ENCODE measurements at regions not wholly inside any gene's neighbourhood (a gene's known extent, or its start where the extent isn't known, plus 50 kb on each side); places are given as distances from the start of the nearest gene placed in this dataset.
"Not testable (repeated sequence)": the region's sequence is repeated elsewhere in the genome, so short reads cannot be mapped to it uniquely, and the experiment has no call there.

- Histone ChIP-seq H3K9me3 (ENCODE audit: low read length) (peaks cover 2% of the 10 kb centered on the region), H3K4me1 (ENCODE audit: insufficient read depth, low read length) (no peaks in the 10 kb centered on the region), H3K36me3 (ENCODE audit: insufficient read depth, low read length) (no peaks in the 10 kb centered on the region), H3K27me3 (ENCODE audit: insufficient read depth, low read length) (no peaks in the 10 kb centered on the region), H2AFZ (ENCODE audit: low read depth, low read length) (no peak overlapping the region), H3K4me3 (ENCODE audit: low read length) (no peak overlapping the region)
Measured at GRCh38 chr6:163867518-163868292, 453.2 kb downstream of the QKI start.

GRCh38 chr6:163866192-163866591 lies 451.7 kb downstream of the QKI start:
- Histone ChIP-seq H3K27me3 (ENCODE audit: insufficient read depth, low read length) (no peaks in the 10 kb centered on the region), H3K4me1 (ENCODE audit: insufficient read depth, low read length) (no peaks in the 10 kb centered on the region), H3K9me3 (ENCODE audit: low read length) (peaks cover 2% of the 10 kb centered on the region), H2AFZ (ENCODE audit: low read depth, low read length) (no peak overlapping the region), H3K36me3 (ENCODE audit: insufficient read depth, low read length) (no peaks in the 10 kb centered on the region), H3K4me3 (ENCODE audit: low read length) (no peak overlapping the region)

GRCh38 chr6:163863565-163863964 lies 449.0 kb downstream of the QKI start:
- no peak overlapping the region for H3K4me3 ChIP-seq (ENCODE audit: low read length)
- no peaks in the 10 kb centered on the region for H3K4me1 ChIP-seq (ENCODE audit: insufficient read depth, low read length)
- H2AFZ ChIP-seq (ENCODE audit: low read depth, low read length) = no peak overlapping the region
- peaks cover 2% of the 10 kb centered on the region for H3K9me3 ChIP-seq (ENCODE audit: low read length)
- H3K27me3 ChIP-seq (ENCODE audit: insufficient read depth, low read length) = no peaks in the 10 kb centered on the region
- no peaks in the 10 kb centered on the region for H3K36me3 ChIP-seq (ENCODE audit: insufficient read depth, low read length)

- Histone ChIP-seq H3K4me3 (ENCODE audit: low read length) (no peak overlapping the region), H2AFZ (ENCODE audit: low read depth, low read length) (no peak overlapping the region), H3K9me3 (ENCODE audit: low read length) (peaks cover 2% of the 10 kb centered on the region), H3K4me1 (ENCODE audit: insufficient read depth, low read length) (no peaks in the 10 kb centered on the region), H3K36me3 (ENCODE audit: insufficient read depth, low read length) (no peaks in the 10 kb centered on the region), H3K27me3 (ENCODE audit: insufficient read depth, low read length) (no peaks in the 10 kb centered on the region)
Measured at GRCh38 chr6:163862701-163863100, 448.2 kb downstream of the QKI start.

- Histone ChIP-seq H3K36me3 (ENCODE audit: insufficient read depth, low read length) (no peaks in the 10 kb centered on the region), H3K9me3 (ENCODE audit: low read length) (peaks cover 2% of the 10 kb centered on the region), H3K4me1 (ENCODE audit: insufficient read depth, low read length) (no peaks in the 10 kb centered on the region), H2AFZ (ENCODE audit: low read depth, low read length) (no peak overlapping the region), H3K27me3 (ENCODE audit: insufficient read depth, low read length) (no peaks in the 10 kb centered on the region), H3K4me3 (ENCODE audit: low read length) (no peak overlapping the region)
Measured at GRCh38 chr6:163861627-163862026, 447.1 kb downstream of the QKI start.

GRCh38 chr6:163860287-163861081 lies 446.0 kb downstream of the QKI start:
- Histone ChIP-seq H3K9me3 (ENCODE audit: low read length) (peaks cover 2% of the 10 kb centered on the region), H3K27me3 (ENCODE audit: insufficient read depth, low read length) (no peaks in the 10 kb centered on the region), H3K4me3 (ENCODE audit: low read length) (no peak overlapping the region)

GRCh38 chr6:163858870-163859269 lies 444.4 kb downstream of the QKI start:
- H3K9me3 ChIP-seq (ENCODE audit: low read length); H3K4me3 ChIP-seq (ENCODE audit: low read length); H3K4me1 ChIP-seq (ENCODE audit: insufficient read depth, low read length): not testable (repeated sequence)

More at GRCh38 chr6:163860287-163861081, 446.0 kb downstream of the QKI start:
- Histone ChIP-seq H2AFZ (ENCODE audit: low read depth, low read length) (no peak overlapping the region), H3K4me1 (ENCODE audit: insufficient read depth, low read length) (no peaks in the 10 kb centered on the region), H3K36me3 (ENCODE audit: insufficient read depth, low read length) (no peaks in the 10 kb centered on the region)

GRCh38 chr6:163857421-163857820 lies 442.9 kb downstream of the QKI start:
- Histone ChIP-seq H3K27me3 (ENCODE audit: insufficient read depth, low read length) (no peaks in the 10 kb centered on the region), H2AFZ (ENCODE audit: low read depth, low read length) (no peak overlapping the region), H3K9me3 (ENCODE audit: low read length) (peaks cover 1% of the 10 kb centered on the region), H3K4me1 (ENCODE audit: insufficient read depth, low read length) (no peaks in the 10 kb centered on the region), H3K36me3 (ENCODE audit: insufficient read depth, low read length) (no peaks in the 10 kb centered on the region), H3K4me3 (ENCODE audit: low read length) (no peak overlapping the region)

More at GRCh38 chr6:163858870-163859269, 444.4 kb downstream of the QKI start:
- H2AFZ ChIP-seq (ENCODE audit: low read depth, low read length); H3K27me3 ChIP-seq (ENCODE audit: insufficient read depth, low read length); H3K36me3 ChIP-seq (ENCODE audit: insufficient read depth, low read length): not testable (repeated sequence)

- no peaks in the 10 kb centered on the region for H3K36me3 ChIP-seq (ENCODE audit: insufficient read depth, low read length)
- no peaks in the 10 kb centered on the region for H3K4me1 ChIP-seq (ENCODE audit: insufficient read depth, low read length)
Measured at GRCh38 chr6:163850874-163851273, 436.4 kb downstream of the QKI start.

GRCh38 chr6:163844761-163845160 lies 430.2 kb downstream of the QKI start:
- Histone ChIP-seq H3K36me3 (ENCODE audit: insufficient read depth, low read length) (no peaks in the 10 kb centered on the region), H2AFZ (ENCODE audit: low read depth, low read length) (no peak overlapping the region), H3K4me3 (ENCODE audit: low read length) (no peak overlapping the region), H3K27me3 (ENCODE audit: insufficient read depth, low read length) (no peaks in the 10 kb centered on the region), H3K9me3 (ENCODE audit: low read length) (peaks cover 6% of the 10 kb centered on the region), H3K4me1 (ENCODE audit: insufficient read depth, low read length) (peaks cover 17% of the 10 kb centered on the region)

More at GRCh38 chr6:163850874-163851273, 436.4 kb downstream of the QKI start:
- H3K27me3 ChIP-seq (ENCODE audit: insufficient read depth, low read length) = no peaks in the 10 kb centered on the region
- H3K9me3 ChIP-seq (ENCODE audit: low read length) = peaks cover 3% of the 10 kb centered on the region
- H2AFZ ChIP-seq (ENCODE audit: low read depth, low read length) = no peak overlapping the region
- no peak overlapping the region for H3K4me3 ChIP-seq (ENCODE audit: low read length)

GRCh38 chr6:163844357-163844756 lies 429.8 kb downstream of the QKI start:
- Histone ChIP-seq H3K9me3 (ENCODE audit: low read length) (peaks cover 6% of the 10 kb centered on the region), H3K36me3 (ENCODE audit: insufficient read depth, low read length) (no peaks in the 10 kb centered on the region), H2AFZ (ENCODE audit: low read depth, low read length) (no peak overlapping the region), H3K4me1 (ENCODE audit: insufficient read depth, low read length) (peaks cover 17% of the 10 kb centered on the region), H3K4me3 (ENCODE audit: low read length) (no peak overlapping the region), H3K27me3 (ENCODE audit: insufficient read depth, low read length) (no peaks in the 10 kb centered on the region)

GRCh38 chr6:163843218-163843617 lies 428.7 kb downstream of the QKI start:
- Histone ChIP-seq H2AFZ (ENCODE audit: low read depth, low read length) (peak overlapping the region; percentile 73), H3K36me3 (ENCODE audit: insufficient read depth, low read length) (no peaks in the 10 kb centered on the region), H3K4me3 (ENCODE audit: low read length) (no peak overlapping the region), H3K9me3 (ENCODE audit: low read length) (peaks cover 8% of the 10 kb centered on the region), H3K4me1 (ENCODE audit: insufficient read depth, low read length) (peaks cover 19% of the 10 kb centered on the region), H3K27me3 (ENCODE audit: insufficient read depth, low read length) (no peaks in the 10 kb centered on the region)

GRCh38 chr6:163842467-163842866 lies 427.9 kb downstream of the QKI start:
- no peaks in the 10 kb centered on the region for H3K36me3 ChIP-seq (ENCODE audit: insufficient read depth, low read length)
- no peak overlapping the region for H2AFZ ChIP-seq (ENCODE audit: low read depth, low read length)
- H3K27me3 ChIP-seq (ENCODE audit: insufficient read depth, low read length) = no peaks in the 10 kb centered on the region
- peaks cover 8% of the 10 kb centered on the region for H3K9me3 ChIP-seq (ENCODE audit: low read length)
- peaks cover 23% of the 10 kb centered on the region for H3K4me1 ChIP-seq (ENCODE audit: insufficient read depth, low read length)
- H3K4me3 ChIP-seq (ENCODE audit: low read length) = no peak overlapping the region

Measured in neuron (in vitro differentiated cells).